HG02798 (cell line): ENCODE measurements at regions not wholly inside any gene's neighbourhood (a gene's known extent, or its start where the extent isn't known, plus 50 kb on each side); places are given as distances from the start of the nearest gene placed in this dataset.

Experiments used
- ATAC-seq: cut with Tn5 transposase; IDR thresholded peaks from one replicate; pipeline ENCODE4 v1.9.1; 2021; ENCODE audit warnings: mild to moderate bottlenecking; ENCODE audit not compliant: unreplicated experiment, poor library complexity

- ATAC-seq: no peak
Measured at GRCh38 chr2:186269536-186269935, 216.5 kb upstream of the ZC3H15 start.

DNA sequence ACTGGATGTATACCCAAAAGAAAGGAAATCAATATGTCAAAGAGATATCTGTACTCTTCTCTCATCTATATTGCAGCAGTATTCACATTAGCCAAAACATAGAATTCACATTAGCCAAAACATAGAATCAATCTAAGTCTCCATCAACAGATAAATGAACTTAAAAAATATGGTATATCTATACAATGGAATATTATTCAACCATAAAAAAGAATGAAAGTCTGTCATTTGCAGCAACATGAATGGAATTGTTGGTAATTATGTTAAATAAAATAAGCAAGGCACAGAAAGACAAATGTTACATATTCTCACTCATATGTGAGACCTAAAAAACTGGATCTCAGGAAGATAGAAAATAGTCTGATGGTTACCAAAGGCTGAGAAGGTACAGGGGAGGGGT, 212.1 kb upstream of the ZC3H15 start:
- ATAC-seq: no peak

GRCh38 chr2:186274936-186275575, 211.0 kb upstream of the ZC3H15 start:
- no peak for ATAC-seq

GRCh38 chr2:186276909-186277308, 209.2 kb upstream of the ZC3H15 start:
- no peak for ATAC-seq

DNA sequence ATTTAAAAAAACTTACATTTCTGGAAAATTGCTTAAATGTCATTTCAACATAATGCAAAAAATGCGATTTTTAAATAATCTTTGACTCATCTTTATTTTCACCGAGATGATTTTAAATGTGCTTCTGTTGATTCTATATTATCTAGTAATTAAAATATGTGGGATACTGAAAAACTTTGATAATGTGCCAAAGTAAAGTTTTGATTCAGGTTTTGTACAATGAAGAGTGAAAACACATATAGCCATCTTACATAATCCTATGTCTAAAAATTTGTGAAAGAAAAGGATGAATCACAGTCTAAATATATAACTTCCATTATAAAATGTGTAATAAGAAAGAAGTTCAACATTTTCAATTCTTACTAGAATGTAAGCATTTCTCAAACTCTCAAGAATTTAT, 204.3 kb upstream of the ZC3H15 start:
- ATAC-seq: no peak

- ATAC-seq: no peak
Measured at GRCh38 chr2:186294248-186294888, 191.7 kb upstream of the ZC3H15 start.

DNA sequence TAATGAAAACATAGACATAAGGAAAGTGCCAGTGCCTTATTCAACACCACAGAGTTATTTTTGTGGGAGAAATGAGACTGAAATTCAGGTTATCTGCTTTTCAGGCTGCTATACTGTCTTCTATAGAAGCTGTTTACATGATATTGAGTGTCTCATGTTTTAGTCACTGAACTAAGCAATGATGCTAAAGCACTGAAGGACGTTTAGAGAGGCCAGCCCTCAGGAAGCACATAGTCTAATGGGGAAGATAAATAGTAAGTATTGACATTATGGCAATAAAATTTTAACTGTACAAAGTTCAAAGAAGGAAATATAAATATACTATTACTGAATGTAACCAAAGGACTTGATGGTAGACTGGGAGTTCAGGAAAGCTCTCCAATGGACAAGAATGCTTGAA, 186.4 kb upstream of the ZC3H15 start:
- no peak for ATAC-seq

DNA sequence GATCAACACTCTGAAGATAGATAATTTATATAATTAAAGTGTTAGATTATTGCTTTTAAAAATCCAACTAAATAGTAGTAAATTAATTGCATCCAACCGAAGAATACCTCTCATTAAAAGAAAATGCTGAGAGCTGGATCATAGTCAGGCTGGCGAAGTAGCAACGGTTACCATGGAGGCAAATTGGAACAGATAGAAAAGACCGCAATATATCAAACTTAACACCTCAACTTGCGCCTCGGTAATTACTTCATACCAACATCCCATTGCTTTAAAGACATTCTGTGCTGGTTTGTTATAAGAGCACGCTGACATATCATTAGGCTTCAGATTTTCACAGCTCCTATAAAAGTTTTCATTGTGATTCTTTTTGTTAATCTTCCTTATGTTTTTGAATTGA, 183.8 kb upstream of the ZC3H15 start:
- no peak for ATAC-seq

DNA sequence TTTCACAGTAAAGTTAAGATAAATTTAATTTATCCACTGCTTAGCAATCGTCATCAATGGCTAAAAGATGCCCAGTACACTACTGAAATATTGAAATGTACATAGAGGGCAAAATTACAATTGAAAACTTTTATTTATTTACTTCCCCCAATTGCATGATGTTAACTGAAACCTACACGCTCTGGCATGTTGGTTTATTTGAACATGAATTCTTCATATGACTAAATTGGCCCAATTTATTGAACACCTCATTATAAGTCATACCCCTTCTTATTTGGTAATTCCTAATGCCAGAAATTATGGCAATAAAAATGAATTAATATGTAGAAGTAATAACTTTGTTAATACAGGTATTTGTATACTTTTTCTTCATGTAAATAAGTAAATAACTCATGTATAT, 183.0 kb upstream of the ZC3H15 start:
- ATAC-seq: no peak

DNA sequence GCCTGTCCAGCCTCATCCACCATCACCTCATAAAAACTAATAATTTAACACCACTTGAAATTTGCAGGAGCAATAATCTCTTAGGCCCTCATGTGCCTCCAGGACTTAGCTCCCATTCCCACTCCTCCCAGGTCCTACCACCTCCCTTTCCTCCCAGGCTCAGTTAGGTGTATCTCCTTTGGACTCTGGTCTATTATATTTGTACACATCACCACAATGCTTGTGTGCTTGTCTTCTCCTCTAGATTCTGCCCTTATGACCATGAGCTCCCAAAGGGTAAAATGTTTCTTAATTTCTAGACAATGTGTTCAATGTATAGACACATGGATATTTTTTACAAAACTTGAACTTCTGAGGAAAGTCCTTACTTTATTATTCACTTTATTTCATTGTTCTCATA, 182.0 kb upstream of the ZC3H15 start:
- ATAC-seq: no peak

- no peak for ATAC-seq
Measured at GRCh38 chr2:186306754-186307153, 179.3 kb upstream of the ZC3H15 start.

DNA sequence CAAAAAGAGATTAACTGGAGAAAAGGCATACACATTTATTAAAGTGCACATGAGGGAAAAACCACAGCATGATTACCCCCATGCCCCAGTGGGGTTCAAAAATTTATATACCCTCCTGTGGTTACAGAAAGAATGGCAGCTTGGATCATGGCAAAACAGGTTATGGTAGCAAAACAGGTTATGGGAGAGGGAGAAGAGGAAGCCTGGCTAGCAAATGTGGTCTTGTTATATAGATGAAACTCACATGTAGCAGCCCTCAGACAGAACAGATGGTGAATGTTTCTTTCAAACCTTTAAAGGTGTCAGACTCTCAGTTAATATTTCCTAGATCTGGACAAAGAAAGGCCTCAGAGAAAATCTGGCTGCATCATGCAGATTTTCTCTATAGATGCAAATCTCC, 178.2 kb upstream of the ZC3H15 start:
- peak; percentile 77 for ATAC-seq

DNA sequence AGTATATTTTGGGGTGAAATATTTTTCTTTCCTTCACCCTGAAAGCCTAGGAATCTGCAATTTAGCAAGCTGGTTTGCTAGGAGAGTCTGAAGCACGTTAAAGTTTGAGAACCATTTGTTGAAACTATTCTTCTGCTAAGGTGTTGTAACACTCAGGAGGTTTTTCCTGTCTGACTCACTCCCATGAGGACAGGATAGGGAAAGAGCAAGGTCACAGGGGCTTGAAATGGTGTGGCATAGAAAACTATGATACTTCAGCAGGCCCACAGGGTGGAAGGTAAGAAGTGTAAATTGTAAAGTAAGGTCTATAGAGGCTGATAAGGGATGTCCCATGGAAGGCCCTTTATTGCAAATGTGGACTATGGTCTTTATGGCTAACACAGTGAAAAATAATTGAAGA, 177.7 kb upstream of the ZC3H15 start:
- ATAC-seq: peak; percentile 3

DNA sequence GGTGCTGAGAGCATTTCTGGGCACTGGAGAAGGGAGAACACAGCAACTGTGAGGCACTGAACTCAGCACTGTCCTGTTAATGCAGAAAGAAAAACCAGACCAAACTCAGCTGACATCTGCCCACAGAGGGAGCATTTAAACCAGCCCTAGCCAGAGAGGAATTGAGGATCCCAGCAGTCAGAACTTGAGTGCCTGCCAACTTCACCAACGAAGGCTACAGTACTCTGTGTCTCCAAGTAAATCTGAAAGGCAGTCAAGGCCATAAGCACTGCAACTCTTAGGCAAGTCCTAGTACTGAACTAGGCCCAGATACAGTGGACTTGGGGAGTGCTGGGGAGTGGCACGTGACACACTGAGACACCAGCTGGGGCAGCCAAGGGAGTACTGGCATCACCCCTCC, 176.2 kb upstream of the ZC3H15 start:
- ATAC-seq: no peak

DNA sequence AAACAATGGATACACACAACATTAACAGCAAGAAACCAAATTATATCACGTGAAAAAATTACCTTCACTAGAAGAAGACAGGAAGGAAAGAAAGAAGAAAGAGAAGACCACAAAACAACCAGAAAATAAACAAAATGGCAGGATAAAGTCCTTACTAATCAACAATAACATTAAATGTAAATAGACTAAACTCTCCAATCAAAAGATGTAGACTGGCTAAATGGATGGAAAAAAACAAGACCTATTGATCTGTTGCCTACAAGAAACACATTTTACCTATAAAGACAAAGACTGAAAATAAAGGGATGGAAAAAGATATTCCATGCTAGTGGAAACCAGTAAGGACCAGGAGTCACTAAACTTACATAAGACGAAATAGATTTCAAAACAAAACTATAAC, 167.0 kb upstream of the ZC3H15 start:
- ATAC-seq: no peak

GRCh38 chr2:186325827-186326535, 160.1 kb upstream of the ZC3H15 start:
- ATAC-seq: no peak

- ATAC-seq: peak; percentile 81
Measured at GRCh38 chr2:186327251-186327868, 158.7 kb upstream of the ZC3H15 start.

- ATAC-seq: no peak
Measured at GRCh38 chr2:186328838-186329237, 157.2 kb upstream of the ZC3H15 start.

- ATAC-seq: no peak
Measured at GRCh38 chr2:186330050-186330449, 156.0 kb upstream of the ZC3H15 start.

GRCh38 chr2:186339716-186340115, 146.3 kb upstream of the ZC3H15 start:
- ATAC-seq: no peak

DNA sequence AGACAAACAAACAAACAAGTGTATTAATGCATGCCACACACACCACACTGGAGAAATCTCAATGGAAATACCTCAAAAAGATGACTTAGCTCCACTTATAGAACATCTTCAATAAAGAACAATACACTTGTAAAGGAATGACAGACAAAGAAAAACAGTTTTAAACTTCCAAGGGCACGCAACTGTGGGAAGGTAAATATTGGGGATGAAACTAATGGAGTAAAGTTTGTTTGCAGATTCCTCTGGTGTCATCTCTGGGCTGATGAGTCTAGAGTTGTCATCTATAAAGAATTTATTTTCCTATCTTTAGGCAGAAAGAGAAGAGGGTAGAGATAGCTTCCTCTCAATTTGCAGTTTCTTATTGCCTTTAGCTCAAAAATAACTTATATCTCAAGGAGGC, 144.0 kb upstream of the ZC3H15 start:
- ATAC-seq: no peak
